Fibroblast of lung (primary cell): ENCODE measurements at regions not wholly inside any gene's neighbourhood (a gene's known extent, or its start where the extent isn't known, plus 50 kb on each side); places are given as distances from the start of the nearest gene placed in this dataset.

Source experiments
- DNase-seq, 2 donors: peaks; one replicate each; pipeline versions ENCODE4 v3.0.0 to v3.0.0-alpha.2; 2010; ENCODE audit warnings: low read depth in 2 of 2
- H2AFZ ChIP-seq: 2 replicates; pipeline ENCODE4 v1.5.1; 2012; ENCODE audit warnings: low read length, control low read depth, inconsistent platforms
- H3K27ac ChIP-seq: 2 replicates; pipeline ENCODE4 v1.5.1; 2011; ENCODE audit warnings: low read length, control low read depth; ENCODE audit not compliant: insufficient read depth
- H3K27me3 ChIP-seq: 2 replicates; pipeline ENCODE4 v1.5.1; 2011; ENCODE audit warnings: mild to moderate bottlenecking, low read length; ENCODE audit not compliant: control insufficient read depth, insufficient read depth
- H3K36me3 ChIP-seq: 2 replicates; pipeline ENCODE4 v1.5.1; 2011; ENCODE audit warnings: low read length; ENCODE audit not compliant: control insufficient read depth, insufficient read depth
- H3K4me1 ChIP-seq: 2 replicates; pipeline ENCODE4 v1.5.1; 2011; ENCODE audit warnings: low read length; ENCODE audit not compliant: control insufficient read depth, insufficient read depth; ENCODE audit errors: extremely low read depth
- H3K4me2 ChIP-seq: 2 replicates; pipeline ENCODE4 v1.5.1; 2011; ENCODE audit warnings: low read length, control low read depth; ENCODE audit not compliant: insufficient read depth; ENCODE audit errors: extremely low read depth
- H3K4me3 ChIP-seq, 4 experiments: fragments of 200-600 bp in 1 of 4; sonication (generic) in 1 of 4; replicated peaks in 1 of 4; 2 replicates each; pipeline ENCODE4 v1.5.1; 2011 to 2016; ENCODE audit warnings: low read length in 4 of 4, low read depth in 3 of 4, mild to moderate bottlenecking in 3 of 4, control low read depth in 2 of 4, inconsistent platforms in 1 of 4, mixed read lengths in 1 of 4; ENCODE audit not compliant: insufficient read depth in 1 of 4; ENCODE audit errors: control extremely low read depth in 1 of 4
- H3K79me2 ChIP-seq: 2 replicates; pipeline ENCODE4 v1.5.1; 2012; ENCODE audit warnings: mild to moderate bottlenecking, low read length, inconsistent platforms; ENCODE audit not compliant: control insufficient read depth, insufficient read depth
- H3K9ac ChIP-seq: 2 replicates; pipeline ENCODE4 v1.5.1; 2011; ENCODE audit warnings: mild to moderate bottlenecking, low read length, control low read depth; ENCODE audit not compliant: insufficient read depth
- H3K9me3 ChIP-seq: 2 replicates; pipeline ENCODE4 v1.5.1; 2012; ENCODE audit warnings: low read depth, low read length; ENCODE audit not compliant: control insufficient read depth, insufficient read depth
- H4K20me1 ChIP-seq: 2 replicates; pipeline ENCODE4 v1.5.1; 2011; ENCODE audit warnings: low read length; ENCODE audit not compliant: control insufficient read depth, insufficient read depth; ENCODE audit errors: extremely low read depth
- CTCF ChIP-seq, 2 donors: IDR thresholded peaks in 1 of 2; conservative IDR thresholded peaks in 1 of 2; 1 replicate in 1 of 2; 2 replicates in 1 of 2; pipeline ENCODE4 v1.5.1; 2011 to 2012; ENCODE audit warnings: low read length in 2 of 2, control low read depth in 1 of 2, inconsistent platforms in 1 of 2, low read depth in 1 of 2, mild to moderate bottlenecking in 1 of 2
- EZH2 ChIP-seq: IDR thresholded peaks from 2 replicates; pipeline ENCODE4 v1.5.1; 2012; ENCODE audit warnings: low read length, control low read depth, mild to moderate bottlenecking; ENCODE audit errors: missing control alignments

GRCh38 chr20:6693178-6693807 is 74.2 kb upstream of the BMP2 start:
- Histone ChIP-seq H3K4me1 (no peaks in the 10 kb centered on the region), H3K36me3 (no peaks in the 10 kb centered on the region), H3K27ac (no peak overlapping the region), H3K27me3 (no peaks in the 10 kb centered on the region), H3K79me2 (no peaks in the 10 kb centered on the region), H3K9ac (no peak overlapping the region), H3K9me3 (no peaks in the 10 kb centered on the region), H3K4me3 (no peak overlapping the region), H2AFZ (no peak overlapping the region), H3K4me2 (no peak overlapping the region), H4K20me1 (no peaks in the 10 kb centered on the region)
- no peak for DNase-seq
- TF ChIP-seq EZH2, result no peak
- TF ChIP-seq CTCF (conservative IDR thresholded peaks at IDR 0.05 in 1 of 2, IDR thresholded peaks at IDR 0.05 in 1 of 2; ENCODE audit: low read depth in 1 of 2, low read length in 2 of 2), result no peak

- H3K79me2 ChIP-seq, result no peaks in the 10 kb centered on the region
- TF ChIP-seq EZH2 (no peak), CTCF (conservative IDR thresholded peaks at IDR 0.05 in 1 of 2, IDR thresholded peaks at IDR 0.05 in 1 of 2; ENCODE audit: low read depth in 1 of 2, low read length in 2 of 2) (no peak)
- H3K9me3 ChIP-seq, result no peaks in the 10 kb centered on the region
- H3K27ac ChIP-seq, result no peak overlapping the region
- H3K9ac ChIP-seq, result no peak overlapping the region
- no peaks in the 10 kb centered on the region for H3K27me3 ChIP-seq
- DNase-seq, result peak; percentile 21 to 64
- H3K4me3 ChIP-seq, result no peak overlapping the region
- no peaks in the 10 kb centered on the region for H3K4me1 ChIP-seq
- H4K20me1 ChIP-seq, result no peaks in the 10 kb centered on the region
- H3K36me3 ChIP-seq, result no peaks in the 10 kb centered on the region
- no peak overlapping the region for H2AFZ ChIP-seq
- H3K4me2 ChIP-seq, result no peak overlapping the region
These were observed 74.8 kb upstream of the BMP2 start for GRCh38 chr20:6692566-6693173.

GRCh38 chr20:6691516-6691915 is 76.0 kb upstream of the BMP2 start:
- no peak for DNase-seq
- Histone ChIP-seq H3K27ac (no peak overlapping the region), H3K9ac (no peak overlapping the region), H3K79me2 (no peaks in the 10 kb centered on the region), H3K36me3 (no peaks in the 10 kb centered on the region), H2AFZ (no peak overlapping the region), H4K20me1 (no peaks in the 10 kb centered on the region), H3K9me3 (no peaks in the 10 kb centered on the region), H3K4me2 (no peak overlapping the region), H3K27me3 (no peaks in the 10 kb centered on the region), H3K4me1 (no peaks in the 10 kb centered on the region), H3K4me3 (no peak overlapping the region)
- no peak for TF ChIP-seq CTCF (conservative IDR thresholded peaks at IDR 0.05 in 1 of 2, IDR thresholded peaks at IDR 0.05 in 1 of 2; ENCODE audit: low read depth in 1 of 2, low read length in 2 of 2)
- no peak for TF ChIP-seq EZH2
